AG04450 (cell line): ENCODE measurements at regions not wholly inside any gene's neighbourhood (a gene's known extent, or its start where the extent isn't known, plus 50 kb on each side); places are given as distances from the start of the nearest gene placed in this dataset.

Experiments used
- CTCF ChIA-PET: fragments of 300-600, 350-600 bp; formaldehyde crosslinking; extraction: SDS; loops from one replicate; lab custom pipeline; 2022; ENCODE audit warnings: antibody characterized with exemption, inconsistent platforms; lab: Charles Lee
- POLR2A ChIA-PET: fragments of 350-600 bp; formaldehyde crosslinking; extraction: SDS; loops from one replicate; lab custom pipeline; 2021; ENCODE audit warnings: antibody characterized with exemption, inconsistent platforms; lab: Yijun Ruan, JAX
- DNase-seq: peaks from one replicate; pipeline ENCODE4 v3.0.0-alpha.2; 2011; ENCODE audit warnings: low read depth, low spot score
- H3K27ac ChIP-seq: one replicate; pipeline ENCODE4 v1.5.1; 2012; ENCODE audit warnings: low read depth, low read length, control low read depth
- H3K27me3 ChIP-seq: one replicate; pipeline ENCODE4 v1.6.0; 2012; ENCODE audit warnings: low read length; ENCODE audit not compliant: control insufficient read depth, insufficient read depth
- H3K4me3 ChIP-seq: 2 replicates; pipeline ENCODE4 v1.5.1; 2011; ENCODE audit warnings: mild to moderate bottlenecking, low read depth, low read length, control low read depth
- H3K9me3 ChIP-seq: 2 replicates; pipeline ENCODE4 v1.5.1; 2012; ENCODE audit warnings: low read length; ENCODE audit not compliant: control insufficient read depth, insufficient read depth
- TF ChIP-seq, protein P1 (sequence below): IDR thresholded peaks from 2 replicates; pipeline ENCODE4 v1.5.1; 2011; ENCODE audit warnings: low read depth, low read length, control low read depth, inconsistent platforms

DNA sequence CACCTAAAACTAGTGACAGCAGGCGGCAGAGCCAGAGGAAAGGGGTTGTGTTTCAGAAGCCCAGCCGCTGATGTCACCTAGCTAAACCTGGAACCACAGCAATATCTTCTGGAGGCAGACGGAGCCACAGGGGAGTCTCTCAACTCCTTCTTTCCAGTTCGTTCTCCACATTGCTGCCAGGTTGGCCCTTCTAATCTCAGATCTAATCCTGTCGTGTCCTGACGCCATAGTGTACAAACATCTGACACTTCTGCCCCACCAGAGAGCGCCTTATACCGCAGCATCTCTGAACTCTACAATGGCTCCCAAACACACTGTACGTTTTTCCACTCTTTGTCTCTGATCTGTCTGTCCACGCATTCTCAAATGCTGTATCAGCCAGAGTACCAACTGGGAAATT is 240.0 kb downstream of the SMARCA2 start:
- Histone ChIP-seq H3K4me3 (no peak overlapping the region), H3K9me3 (no peaks in the 10 kb centered on the region), H3K27ac (no peak overlapping the region), H3K27me3 (no peaks in the 10 kb centered on the region)
- TF ChIP-seq, protein P1, sequence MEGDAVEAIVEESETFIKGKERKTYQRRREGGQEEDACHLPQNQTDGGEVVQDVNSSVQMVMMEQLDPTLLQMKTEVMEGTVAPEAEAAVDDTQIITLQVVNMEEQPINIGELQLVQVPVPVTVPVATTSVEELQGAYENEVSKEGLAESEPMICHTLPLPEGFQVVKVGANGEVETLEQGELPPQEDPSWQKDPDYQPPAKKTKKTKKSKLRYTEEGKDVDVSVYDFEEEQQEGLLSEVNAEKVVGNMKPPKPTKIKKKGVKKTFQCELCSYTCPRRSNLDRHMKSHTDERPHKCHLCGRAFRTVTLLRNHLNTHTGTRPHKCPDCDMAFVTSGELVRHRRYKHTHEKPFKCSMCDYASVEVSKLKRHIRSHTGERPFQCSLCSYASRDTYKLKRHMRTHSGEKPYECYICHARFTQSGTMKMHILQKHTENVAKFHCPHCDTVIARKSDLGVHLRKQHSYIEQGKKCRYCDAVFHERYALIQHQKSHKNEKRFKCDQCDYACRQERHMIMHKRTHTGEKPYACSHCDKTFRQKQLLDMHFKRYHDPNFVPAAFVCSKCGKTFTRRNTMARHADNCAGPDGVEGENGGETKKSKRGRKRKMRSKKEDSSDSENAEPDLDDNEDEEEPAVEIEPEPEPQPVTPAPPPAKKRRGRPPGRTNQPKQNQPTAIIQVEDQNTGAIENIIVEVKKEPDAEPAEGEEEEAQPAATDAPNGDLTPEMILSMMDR, result no peak
- DNase-seq, result no peak
- CTCF ChIA-PET, result no interaction called here
- POLR2A ChIA-PET, result no interaction called here

DNA sequence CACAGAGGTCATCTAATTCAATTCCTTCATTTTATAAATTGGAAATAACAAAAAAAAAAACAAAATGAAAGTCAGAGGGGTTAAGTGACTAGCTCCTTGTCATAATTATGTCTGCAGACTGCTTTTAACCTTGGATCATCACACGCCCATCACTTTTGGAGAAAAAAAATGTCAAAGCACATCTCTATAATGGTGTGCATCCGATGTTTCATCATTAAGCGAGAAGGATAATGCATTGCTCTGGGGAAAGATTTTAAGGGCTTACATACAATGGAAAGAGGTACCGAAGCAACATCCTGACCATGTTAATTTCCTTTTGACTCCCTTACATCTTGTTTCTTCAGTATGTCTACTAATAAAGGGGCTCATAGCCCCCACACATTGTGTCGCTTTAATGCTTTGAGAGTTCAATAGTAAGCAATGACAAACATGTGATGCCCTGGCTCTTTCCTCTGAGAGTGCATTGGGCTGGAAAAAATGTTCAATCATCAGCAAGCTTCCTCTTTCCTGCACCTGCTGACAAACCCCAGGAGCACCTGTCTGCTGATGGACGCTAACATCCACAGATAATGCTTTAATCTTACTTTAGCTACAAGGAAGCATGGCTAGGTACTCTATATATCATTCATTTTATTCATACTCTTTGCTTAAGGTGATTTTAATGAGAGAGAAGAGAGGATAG is 242.2 kb downstream of the SMARCA2 start:
- no peak for DNase-seq
- no peaks in the 10 kb centered on the region for H3K27me3 ChIP-seq
- CTCF ChIA-PET, result no interaction called here
- POLR2A ChIA-PET, result no interaction called here
- TF ChIP-seq, protein P1, result no peak
- no peak overlapping the region for H3K4me3 ChIP-seq
- no peaks in the 10 kb centered on the region for H3K9me3 ChIP-seq
- H3K27ac ChIP-seq, result no peak overlapping the region

DNA sequence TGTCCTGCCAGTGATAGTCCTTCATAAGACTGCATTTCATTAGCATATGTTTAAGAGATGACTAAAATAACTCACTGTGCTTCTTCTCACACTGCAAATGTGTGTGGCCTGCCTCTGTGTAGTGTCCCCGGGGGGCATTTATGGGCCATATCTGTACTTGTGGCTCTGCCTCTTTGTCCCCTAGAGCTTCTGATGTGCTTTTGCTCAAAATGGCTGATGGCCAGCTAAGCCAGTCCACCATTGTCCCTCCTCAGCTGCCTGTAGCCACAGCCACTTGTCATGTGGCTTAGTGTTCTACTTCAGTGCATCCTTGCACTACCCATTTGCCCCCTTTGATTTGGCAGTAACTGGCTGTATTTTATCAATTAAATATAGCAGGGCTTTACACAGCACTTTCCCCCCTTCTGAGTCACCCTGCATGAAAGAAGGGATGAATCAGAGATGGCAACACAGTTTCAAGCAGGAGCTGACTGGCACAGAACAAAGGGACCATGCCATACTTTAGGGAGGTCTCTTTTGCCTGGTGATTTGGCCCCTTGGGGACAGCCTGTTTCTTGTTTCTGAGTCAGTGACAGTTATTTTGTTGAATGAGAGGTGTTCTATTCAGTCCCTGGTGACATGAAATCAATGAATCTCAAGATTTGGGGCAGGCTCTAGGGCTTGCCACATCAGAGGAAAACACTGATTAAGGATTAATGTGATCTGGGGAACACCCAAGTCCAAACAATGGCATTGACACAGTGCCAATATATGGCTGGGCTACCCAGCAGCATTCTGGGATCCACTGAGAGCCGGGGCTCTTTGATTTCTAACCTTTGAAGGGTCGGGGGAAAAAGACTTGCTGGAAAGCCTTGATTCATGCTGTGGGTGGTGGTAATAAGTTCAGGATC is 245.5 kb downstream of the SMARCA2 start:
- Histone ChIP-seq H3K4me3 (no peak overlapping the region), H3K27ac (no peak overlapping the region), H3K27me3 (no peaks in the 10 kb centered on the region), H3K9me3 (no peaks in the 10 kb centered on the region)
- ChIA-PET POLR2A (no interaction called here), CTCF (interaction anchor here (0.7 kb wide), 1 partner anchor 128 kb away, joined by 3 read pairs; no protein-coding TSS in a partner anchor)
- TF ChIP-seq, protein P1, result no peak
- no peak for DNase-seq

- ChIA-PET CTCF (interaction anchor here (0.7 kb wide), 1 partner anchor 129 kb away, joined by 3 read pairs; no protein-coding TSS in a partner anchor), POLR2A (no interaction called here)
- TF ChIP-seq, protein P1, result no peak
- DNase-seq, result no peak
- no peaks in the 10 kb centered on the region for H3K27me3 ChIP-seq
- H3K27ac ChIP-seq, result no peak overlapping the region
- H3K4me3 ChIP-seq, result no peak overlapping the region
- no peaks in the 10 kb centered on the region for H3K9me3 ChIP-seq
Observed at GRCh38 chr9:2261421-2262103, 246.4 kb downstream of the SMARCA2 start.
